Sciatic nerve (tissue), 2 donors: ENCODE measurements at regions not wholly inside any gene's neighbourhood (a gene's known extent, or its start where the extent isn't known, plus 50 kb on each side); places are given as distances from the start of the nearest gene placed in this dataset.
"Not testable (repeated sequence)": the region's sequence is repeated elsewhere in the genome, so short reads cannot be mapped to it uniquely, and the experiment has no call there.

Experiments
- ATAC-seq: fragments of 200-7000 bp; cut with Tn5 transposase; one replicate; pipeline ENCODE4 v1.9.1; 2020; ENCODE audit warnings: mild to moderate bottlenecking, moderate library complexity
- DNase-seq: peaks from one replicate; pipeline ENCODE4 v3.0.0-alpha.2; 2020; ENCODE audit warnings: low spot score
- intact Hi-C: fragments of 100-400 bp; cut with DNase I; formaldehyde crosslinking; loops from one replicate; pipeline ENCODE4 v1.14.2; 2022
- donor health status: DM: no; HTN: no; CAD: no.
- donor health status: DM: no; HTN: no; CAD: no.

DNA sequence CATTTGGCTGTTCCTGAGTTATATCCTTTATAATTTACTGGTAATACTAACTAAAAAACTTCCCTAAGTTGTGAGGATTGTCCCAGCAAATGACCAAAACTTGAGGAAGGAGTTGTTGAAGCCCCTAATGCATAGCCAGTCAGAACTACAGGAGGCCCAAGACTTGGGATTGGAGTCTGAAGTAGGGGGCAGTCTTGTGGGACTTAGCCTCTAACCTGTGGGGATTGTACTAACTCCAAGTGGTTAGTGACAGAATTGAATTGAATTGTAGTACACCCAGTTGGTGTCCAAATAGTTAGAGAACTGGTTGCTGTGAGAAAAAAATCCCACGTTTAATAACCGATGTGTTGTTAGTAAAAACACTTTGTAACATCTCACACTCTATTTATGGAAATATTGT lies 1506.3 kb downstream of the ADGRL3 start:
- ATAC-seq = no peak
- intact Hi-C loops = no loop called here

DNA sequence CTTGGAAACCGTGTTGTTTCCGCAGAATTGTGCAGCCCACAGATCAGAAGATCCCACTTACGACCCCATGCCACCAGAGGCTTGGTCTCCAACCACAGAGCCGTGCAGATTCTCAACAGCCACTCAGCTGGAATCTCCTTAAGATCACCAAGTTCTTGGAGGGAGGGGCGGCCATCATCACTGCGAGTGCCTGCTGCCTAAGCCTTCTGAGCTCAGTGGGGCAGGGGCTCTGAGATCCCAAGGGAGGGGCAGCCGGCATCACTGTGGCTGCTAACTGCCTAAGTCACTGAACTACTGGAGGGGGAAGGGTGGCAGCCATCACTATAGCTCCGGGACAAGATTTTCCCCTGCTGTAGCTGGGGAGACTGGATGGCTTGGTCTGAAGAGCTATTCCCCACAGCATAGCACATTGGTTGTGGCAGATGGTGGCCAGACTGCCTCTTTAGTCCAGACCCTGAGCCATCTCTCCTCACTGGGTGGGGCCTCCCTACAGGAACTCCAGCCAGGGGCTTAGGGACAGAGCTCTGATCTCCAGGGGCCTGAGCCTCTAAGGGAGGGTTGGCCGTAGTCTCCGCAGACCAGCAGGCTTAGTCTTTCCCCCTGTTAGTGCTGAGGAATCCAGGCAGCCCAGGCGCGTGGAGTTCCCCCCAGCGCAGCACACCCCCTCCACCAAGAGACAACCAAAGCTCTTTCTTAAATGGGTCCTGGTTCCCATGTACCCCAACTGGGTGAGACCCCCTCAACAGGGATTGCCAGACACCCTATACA lies 1483.9 kb downstream of the ADGRL3 start:
- intact Hi-C loops = no loop called here
- ATAC-seq (peak; percentile 24), DNase-seq (no peak)

More for the DNA sequence above, 1506.3 kb downstream of the ADGRL3 start:
- no peak for DNase-seq

DNA sequence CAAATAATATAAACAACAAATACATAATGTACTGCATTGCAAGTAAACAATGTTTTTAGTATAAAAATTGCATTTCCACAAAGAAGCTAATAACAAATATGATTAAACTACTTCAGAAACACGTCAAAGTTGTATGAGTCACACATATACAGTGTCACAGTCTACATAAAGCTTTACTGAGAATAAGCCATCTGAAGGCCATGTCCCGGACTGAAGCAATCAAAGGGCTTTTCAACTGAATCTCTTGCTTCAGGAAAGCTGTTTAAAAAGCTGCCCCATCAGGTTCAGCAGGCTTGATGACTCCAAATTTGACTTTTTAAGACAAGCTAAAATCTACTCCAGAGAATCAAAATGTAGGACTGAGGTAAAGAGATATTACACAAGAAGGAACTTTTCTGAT lies 1476.8 kb downstream of the ADGRL3 start:
- intact Hi-C loops = no loop called here
- no peak for DNase-seq
- no peak for ATAC-seq

DNA sequence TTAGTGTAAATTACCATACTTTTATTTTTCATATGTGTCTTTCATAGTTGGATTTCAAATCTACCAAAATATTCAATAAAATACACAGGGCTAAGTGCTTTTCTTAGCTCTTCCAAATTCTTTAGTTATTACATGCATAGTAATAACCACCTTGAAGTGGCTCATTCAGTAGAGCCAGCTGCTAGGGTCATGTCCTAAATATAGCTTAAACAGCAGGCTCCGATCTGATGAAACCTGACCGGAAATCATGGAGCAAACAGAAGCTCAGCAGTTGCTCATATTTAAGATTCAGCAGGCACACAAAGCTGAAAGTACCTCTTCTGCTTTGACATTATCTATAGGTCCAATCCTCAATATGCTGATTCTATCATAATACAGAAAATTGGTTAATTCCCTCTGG lies 1470.4 kb downstream of the ADGRL3 start:
- intact Hi-C loops = no loop called here
- DNase-seq (no peak), ATAC-seq (no peak)

DNA sequence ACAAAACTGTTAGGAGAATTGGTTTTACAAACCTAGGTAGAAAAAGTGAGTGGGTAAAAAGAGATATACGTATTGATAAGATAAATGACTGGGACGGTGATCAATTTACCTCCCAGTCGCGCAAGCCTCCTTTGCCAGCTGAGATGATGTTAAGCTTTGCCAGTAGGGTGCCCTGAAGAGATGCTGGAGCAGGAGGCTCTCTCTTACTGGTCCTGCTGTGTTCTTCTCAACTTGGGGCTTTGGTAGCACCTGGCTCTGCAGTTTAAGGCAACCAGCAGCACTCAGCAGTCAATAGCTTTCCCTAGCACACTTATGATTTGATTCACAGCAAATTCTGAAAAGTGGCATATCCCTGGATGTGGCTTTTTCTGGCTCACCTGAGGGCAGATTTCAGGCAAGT lies 1461.7 kb downstream of the ADGRL3 start:
- ATAC-seq = no peak
- DNase-seq = no peak
- intact Hi-C loops = no loop called here

DNA sequence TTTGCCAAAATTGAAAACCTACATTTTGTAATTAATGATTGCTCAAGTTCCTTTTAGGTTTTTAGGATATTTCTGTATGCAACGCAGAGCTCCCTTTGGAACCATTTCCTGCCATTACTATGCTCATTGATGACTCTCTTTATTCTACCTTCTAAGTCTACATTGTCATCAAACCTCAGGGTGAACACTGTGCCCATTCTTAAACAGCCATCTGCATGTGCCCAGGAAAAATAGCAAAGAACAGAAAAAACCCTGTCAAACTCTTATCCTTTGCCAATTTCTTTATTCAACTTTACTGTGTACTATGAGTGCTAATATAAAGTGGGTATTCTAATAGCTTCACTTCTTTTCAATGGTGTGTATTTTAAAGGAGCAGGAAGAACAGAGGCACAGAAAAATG lies 1455.9 kb downstream of the ADGRL3 start:
- ATAC-seq (no peak), DNase-seq (no peak)
- intact Hi-C loops = no loop called here

DNA sequence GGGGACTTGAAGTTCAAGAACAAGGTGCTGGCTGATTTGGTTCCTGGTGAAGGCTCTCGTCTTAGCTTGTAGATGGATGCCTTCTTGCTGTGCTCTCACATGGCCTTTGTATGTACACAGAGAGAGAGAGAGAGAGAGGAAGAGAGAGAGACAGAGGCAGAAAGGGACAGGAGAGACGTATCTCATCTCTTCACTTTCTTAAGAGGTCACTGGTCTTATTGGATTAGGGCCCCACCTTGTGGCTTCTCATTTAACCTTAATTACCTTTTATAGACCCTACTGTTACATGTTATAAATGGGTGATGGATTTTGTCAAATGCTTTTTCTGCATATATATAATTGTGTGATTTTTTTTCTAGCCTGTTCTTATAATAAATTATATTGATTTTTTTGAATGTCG lies 1444.2 kb downstream of the ADGRL3 start:
- intact Hi-C loops = no loop called here
- DNase-seq (no peak), ATAC-seq (no peak)

DNA sequence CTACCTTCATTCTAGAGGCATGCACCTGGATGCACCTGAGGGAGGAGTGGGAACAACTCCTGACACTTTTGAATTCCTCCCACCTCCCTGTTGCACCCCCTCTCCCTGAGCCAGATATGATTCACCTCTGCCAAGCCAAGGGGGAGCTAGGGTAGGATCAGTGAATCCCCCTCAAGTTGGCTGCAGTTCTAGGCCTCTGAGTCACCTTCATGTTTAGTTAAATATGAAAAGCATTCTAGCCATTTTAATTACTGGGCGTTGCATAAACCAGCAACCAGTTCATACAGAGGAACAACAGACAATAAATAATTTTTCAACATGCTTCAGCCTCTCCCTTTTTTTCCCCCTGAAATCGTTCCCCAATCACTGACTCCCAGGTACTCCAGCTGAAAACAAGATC lies 1440.2 kb downstream of the ADGRL3 start:
- no peak for ATAC-seq
- DNase-seq = no peak
- intact Hi-C loops = no loop called here

DNA sequence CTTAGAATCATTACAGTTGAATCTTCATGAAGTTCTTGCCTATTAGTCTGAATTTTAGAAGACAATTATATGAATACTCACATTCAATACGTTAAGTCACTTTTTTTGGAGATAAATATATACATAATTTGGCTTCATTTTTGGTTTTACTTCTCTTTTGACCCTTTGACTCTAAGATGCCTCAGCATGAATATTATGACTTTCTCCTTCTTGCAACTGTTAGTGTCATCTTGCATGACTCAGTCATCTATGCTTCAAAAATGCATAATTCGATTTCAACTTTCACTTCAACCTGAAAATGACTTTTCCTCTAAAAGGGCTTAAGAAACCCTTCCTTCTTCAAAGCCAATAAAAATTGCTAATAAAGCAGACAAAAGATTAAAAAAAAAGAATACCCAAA lies 1427.5 kb downstream of the ADGRL3 start:
- intact Hi-C loops = no loop called here
- DNase-seq = no peak
- no peak for ATAC-seq

DNA sequence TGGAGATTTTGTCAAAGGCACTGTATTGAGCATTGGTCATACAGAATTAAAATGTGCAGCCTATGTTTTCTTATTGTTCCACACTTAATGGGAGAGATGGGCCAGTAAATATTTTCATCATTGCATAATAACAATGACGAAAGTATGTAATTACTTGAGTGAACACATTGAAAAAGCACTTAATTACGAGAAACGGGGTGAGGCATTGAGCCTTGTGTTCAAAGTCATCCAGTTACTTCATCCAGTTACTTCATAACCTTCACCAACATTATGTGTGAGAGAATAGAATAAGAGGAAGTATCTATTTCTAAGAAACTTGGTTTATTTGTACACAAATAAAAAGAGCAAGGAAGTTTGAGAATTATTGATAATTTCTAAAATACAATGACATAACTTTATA lies 1427.0 kb downstream of the ADGRL3 start:
- intact Hi-C loops = no loop called here
- no peak for ATAC-seq
- no peak for DNase-seq

DNA sequence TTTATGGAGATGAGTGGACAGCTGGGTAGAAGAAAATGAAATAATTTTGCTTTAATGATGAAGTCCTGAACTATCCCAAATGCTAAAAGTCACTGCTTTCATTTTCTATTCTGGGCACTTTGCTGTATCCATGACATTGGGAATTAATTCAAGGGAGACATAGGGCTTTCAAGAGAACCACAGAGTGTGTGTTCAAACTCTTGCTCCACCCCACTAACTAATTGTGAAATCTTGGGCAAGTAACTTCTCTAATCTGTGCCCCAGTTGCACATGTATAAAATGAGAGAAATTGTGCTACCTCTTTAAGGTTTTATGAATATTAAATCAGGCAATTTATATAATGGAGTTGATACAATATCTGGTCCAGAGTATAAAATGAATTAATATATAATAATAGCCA lies 1422.0 kb downstream of the ADGRL3 start:
- intact Hi-C loops = no loop called here
- ATAC-seq = peak; percentile 41
- DNase-seq = no peak

DNA sequence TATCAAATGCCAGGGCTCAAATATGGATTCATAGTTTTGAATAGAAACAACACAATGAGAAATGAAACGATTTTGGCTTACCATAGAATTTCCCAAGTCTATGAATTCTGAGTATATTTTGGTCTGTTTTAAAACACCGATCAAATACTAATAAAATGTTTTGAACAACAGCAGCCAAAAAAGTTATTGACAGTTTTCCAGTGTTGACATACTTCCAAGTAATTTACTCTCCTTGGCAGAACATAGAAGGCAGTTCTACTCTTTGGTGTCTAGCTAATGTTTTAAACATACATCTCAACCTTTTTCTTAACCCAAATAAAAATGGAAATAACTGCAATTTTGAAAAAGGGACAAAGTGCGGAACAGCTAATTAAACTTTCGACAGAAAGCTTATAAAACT lies 1419.8 kb downstream of the ADGRL3 start:
- intact Hi-C loops = no loop called here
- ATAC-seq (no peak), DNase-seq (no peak)

DNA sequence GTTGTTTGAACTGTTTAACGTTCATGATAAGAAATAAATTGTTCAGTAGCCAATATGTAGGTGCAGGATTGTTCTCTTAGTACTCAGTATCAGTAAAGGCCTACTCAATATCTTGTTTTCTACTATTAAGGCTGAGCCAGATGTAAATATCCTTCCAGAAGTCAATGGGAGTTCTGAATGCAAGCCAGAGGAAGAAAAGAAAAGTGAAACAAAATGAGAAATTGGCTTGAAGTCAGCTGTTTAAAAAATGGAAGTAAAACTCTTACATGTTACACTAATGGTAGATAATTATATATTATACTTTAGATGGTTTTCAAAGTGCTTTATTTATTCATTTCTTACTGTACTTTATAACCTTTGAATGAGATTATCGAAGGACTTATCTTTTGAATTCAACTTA lies 1417.9 kb downstream of the ADGRL3 start:
- intact Hi-C loops = no loop called here
- no peak for DNase-seq
- no peak for ATAC-seq

DNA sequence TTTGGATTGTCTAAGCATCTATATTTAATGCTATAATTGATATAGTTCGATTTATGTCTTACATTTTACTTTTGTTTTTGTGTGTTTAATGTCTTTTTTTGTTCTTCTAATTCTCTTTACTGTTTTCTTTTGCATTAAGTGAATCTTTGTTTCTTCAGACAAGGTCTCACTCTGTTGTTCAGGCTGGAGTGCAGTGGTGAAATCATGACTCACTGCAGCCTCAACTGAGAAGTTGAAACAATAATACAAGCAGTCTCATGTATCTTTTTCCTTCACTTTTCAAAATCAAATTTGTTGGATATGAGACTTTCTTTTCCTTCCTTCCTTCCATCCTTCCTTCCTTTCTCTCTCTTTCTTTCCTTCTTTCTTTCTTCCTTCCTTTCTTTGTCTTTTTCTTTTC lies 1401.6 kb downstream of the ADGRL3 start:
- DNase-seq = no peak
- ATAC-seq = no peak
- intact Hi-C loops = no loop called here

DNA sequence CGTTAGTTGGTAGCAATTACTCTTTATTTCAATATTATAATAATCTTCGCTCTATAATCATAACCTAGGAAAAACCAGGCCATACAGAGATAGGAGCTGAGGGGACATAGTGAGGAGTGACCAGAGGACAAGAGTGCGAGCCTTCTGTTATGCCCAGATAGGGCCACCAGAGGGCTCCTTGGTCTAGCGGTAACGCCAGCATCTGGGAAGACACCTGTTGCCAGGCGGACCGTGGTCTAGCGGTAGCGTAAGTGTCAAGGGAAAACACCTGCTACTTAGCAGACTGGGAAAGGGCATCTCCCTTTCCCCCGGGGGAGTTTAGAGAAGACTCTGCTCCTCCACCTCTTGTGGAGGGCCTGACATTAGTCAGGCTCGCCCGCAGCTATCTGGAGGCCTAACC lies 1395.1 kb downstream of the ADGRL3 start:
- ATAC-seq, DNase-seq, intact Hi-C loops: not testable (repeated sequence)

DNA sequence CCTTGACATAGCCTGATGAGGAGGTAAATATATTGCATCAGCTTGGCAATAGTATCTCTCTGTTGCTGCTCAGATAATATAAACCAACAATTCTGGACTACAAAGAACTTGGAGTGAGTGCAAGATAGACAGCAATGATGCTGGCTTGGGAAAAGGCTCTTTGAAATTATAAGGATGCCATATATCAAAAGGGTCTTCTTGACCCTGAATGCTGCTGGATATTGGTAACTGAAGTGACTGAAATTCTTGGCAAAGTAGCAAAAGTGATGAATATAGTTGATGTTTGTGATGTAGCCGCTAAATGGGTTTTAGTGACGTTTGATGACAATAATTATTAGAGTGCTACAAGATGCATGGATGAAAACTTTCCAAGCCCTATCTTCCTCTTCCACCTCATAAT lies 1391.6 kb downstream of the ADGRL3 start:
- ATAC-seq (no peak), DNase-seq (no peak)
- intact Hi-C loops = no loop called here

DNA sequence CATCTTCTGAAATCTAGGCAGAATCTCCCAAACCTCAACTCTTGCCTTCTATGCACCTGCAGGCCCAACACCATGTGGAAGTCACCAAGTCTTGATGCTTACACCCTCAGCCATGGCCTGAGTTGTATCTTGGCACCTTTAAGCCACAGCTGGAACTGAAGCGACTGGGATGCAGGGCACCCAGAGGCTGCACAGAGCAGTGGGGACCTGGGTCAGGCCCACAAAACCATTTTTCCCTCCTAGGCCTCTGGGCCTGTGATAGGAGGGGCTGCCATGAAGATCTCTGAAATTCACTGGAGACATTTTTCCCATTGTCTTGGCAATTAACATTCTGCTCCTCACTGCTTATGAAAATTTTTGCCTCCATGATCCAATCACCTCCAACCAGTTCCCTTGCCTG lies 1388.5 kb downstream of the ADGRL3 start:
- DNase-seq = no peak
- intact Hi-C loops = no loop called here
- ATAC-seq = no peak

DNA sequence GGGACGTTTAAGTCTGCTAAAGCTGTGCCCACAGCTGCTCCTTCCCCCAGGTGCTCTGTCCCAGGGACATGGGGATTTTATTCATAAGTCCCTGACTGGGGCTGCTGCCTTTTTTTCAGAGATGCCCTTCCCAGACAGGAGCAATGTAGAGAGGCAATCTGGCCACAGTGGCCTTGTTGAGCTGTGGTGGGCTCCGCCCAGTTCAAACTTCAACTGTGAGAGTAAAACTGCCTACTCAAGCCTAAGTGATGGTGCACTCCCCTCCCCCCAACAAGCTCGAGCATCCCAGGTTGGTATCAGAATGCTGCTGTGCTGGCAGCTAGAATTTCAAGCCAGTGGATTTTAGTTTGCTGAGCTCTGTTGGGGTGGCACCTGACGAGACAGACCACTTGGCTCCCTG lies 1371.4 kb downstream of the ADGRL3 start:
- DNase-seq (no peak), ATAC-seq (no peak)
- intact Hi-C loops = no loop called here

DNA sequence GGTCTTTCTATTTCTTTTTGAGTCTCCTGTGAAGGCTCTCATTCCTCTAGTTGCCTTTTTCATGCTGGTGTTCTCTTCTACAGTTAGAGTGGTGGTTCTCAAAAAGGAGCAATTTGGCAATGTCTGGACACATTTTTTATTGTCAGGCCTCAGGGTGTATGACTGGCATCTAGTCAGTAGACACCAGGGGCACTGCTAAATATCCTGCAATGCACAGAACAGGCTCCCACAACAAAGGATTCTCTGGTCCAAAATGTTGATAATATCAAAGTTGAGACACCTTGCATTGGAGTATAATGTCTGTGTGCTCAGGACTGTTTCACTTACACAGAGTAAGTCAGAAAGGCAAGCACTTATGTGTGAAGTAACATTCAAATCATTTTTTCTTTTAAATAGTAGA lies 1360.7 kb downstream of the ADGRL3 start:
- ATAC-seq = no peak
- intact Hi-C loops = loop anchor here (1.0 kb wide), 1 partner anchor 32 kb away; no protein-coding TSS in a partner anchor

DNA sequence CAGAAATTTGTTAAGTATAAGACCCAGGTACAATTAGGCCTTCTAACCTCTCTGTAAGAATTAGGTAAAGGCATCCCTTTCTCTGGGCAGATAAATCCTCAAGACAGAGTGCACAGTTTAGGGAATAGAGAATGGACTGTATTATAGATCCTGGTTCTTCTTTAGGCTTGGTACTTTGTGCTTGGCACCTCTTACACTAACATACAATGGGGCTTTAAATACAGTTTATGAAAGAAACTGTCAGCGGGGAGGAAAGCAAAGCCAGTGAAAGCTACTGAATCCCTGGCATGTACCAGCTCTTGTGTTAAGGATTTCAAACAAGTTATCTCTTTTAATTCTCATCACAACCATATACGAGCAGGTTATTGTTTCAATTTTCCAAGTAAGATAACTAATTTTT lies 1350.0 kb downstream of the ADGRL3 start:
- ATAC-seq = no peak
- intact Hi-C loops = no loop called here
- no peak for DNase-seq

More for the DNA sequence above, 1360.7 kb downstream of the ADGRL3 start:
- no peak for DNase-seq

DNA sequence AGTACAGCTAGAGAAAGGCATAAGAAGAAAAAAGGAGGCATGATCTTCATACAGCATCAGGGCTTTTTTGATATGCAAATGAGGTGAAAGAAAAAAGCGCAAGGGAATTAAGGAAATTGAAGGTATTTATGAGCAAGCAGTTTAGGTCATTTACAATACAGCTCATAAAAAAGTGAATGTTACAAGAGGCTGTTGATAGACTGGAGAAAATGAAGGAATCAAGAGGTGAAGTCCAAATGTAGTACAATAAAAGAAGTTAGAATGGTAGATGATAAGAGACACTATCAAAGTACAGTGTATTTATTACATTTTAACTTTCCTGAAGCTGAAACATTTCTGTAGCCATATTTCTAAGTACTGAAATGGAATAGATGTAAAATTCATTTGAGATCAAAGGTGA lies 1349.5 kb downstream of the ADGRL3 start:
- intact Hi-C loops = no loop called here
- ATAC-seq (no peak), DNase-seq (no peak)
